Muscle of leg (tissue), 3 donors: ENCODE measurements at regions not wholly inside any gene's neighbourhood (a gene's known extent, or its start where the extent isn't known, plus 50 kb on each side); places are given as distances from the start of the nearest gene placed in this dataset.
"Not testable (repeated sequence)": the region's sequence is repeated elsewhere in the genome, so short reads cannot be mapped to it uniquely, and the experiment has no call there.

Experiments
- DNase-seq: peaks from one replicate; pipeline ENCODE4 v3.0.0; 2013
- H3K27ac ChIP-seq: one replicate; pipeline ENCODE4 v1.5.1; 2013; ENCODE audit warnings: mild to moderate bottlenecking, low read length, control low read depth
- H3K27me3 ChIP-seq: one replicate; pipeline ENCODE4 v1.6.1; 2013; ENCODE audit warnings: low read length; ENCODE audit not compliant: control insufficient read depth, insufficient read depth
- H3K36me3 ChIP-seq: one replicate; pipeline ENCODE4 v1.6.1; 2013; ENCODE audit warnings: low read length; ENCODE audit not compliant: control insufficient read depth, insufficient read depth
- H3K4me1 ChIP-seq: one replicate; pipeline ENCODE4 v1.6.1; 2013; ENCODE audit warnings: low read length; ENCODE audit not compliant: control insufficient read depth, insufficient read depth
- H3K4me3 ChIP-seq: one replicate; pipeline ENCODE4 v1.5.1; 2013; ENCODE audit warnings: low read length, control low read depth
- H3K9me3 ChIP-seq: replicated peaks from 2 replicates; pipeline ENCODE4 v1.6.1; 2013; ENCODE audit warnings: low read depth, low read length; ENCODE audit not compliant: control insufficient read depth
- WGBS: methylation state at CpG from one replicate; pipeline ENCODE4 v1.1.5; 2013; ENCODE audit warnings: missing lambda C conversion rate; ENCODE audit not compliant: insufficient coverage; 5-methylcytosine and 5-hydroxymethylcytosine counted together

DNA sequence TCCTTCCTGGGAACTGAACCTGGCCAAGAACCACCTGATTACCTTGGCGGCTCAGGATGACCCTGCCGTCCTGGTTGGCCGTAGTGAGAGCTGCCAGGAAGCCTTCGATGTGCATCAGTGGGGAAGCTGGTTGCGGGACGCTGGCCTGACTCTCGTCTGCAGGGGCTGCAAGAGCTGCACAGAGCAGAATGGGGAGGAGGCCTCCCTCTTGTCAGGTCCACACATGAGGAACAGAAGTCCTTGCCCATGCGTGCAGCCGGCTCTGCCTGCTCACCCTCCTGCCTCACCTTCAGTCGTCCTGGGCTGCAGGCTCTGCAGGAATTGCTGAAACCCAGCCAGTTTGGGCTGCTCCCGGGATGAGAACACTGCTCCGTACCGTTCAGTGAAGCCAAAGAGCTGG, 182.3 kb downstream of the KLRB1 start:
- DNase-seq, H3K4me3 ChIP-seq, H3K27me3 ChIP-seq, H3K27ac ChIP-seq, H3K4me1 ChIP-seq, H3K9me3 ChIP-seq, H3K36me3 ChIP-seq: not testable (repeated sequence)
- WGBS, result 100% methylated on average over 2 of the region's 13 CpGs

DNA sequence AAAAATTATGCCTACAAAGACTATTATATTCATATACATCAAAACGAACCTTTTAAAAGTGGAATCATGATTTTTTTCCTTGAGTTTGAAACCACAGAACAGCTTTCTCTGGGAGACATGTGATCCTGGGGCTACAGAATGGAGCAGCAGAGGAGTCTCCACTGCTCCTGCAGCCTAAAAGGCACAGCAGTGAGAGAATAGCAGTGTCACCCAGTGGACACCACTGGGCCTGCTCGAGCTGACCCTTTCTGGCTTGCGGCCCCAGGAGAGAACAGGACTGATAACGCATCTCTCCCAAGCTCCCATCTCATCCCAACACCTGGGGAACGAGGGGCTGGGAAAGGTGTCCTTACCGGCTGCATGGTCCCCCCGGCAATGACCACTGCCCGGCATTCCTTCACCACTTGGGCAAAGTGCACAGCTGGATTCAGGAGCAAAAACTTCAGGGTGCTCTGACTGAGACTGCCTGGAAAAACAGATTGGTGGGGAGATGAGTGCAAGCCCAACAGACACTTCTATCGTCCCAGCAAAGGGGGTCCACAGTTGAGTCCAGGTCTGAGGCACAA, 183.5 kb downstream of the KLRB1 start:
- 78% methylated on average over 5 of the region's 9 CpGs for WGBS

DNA sequence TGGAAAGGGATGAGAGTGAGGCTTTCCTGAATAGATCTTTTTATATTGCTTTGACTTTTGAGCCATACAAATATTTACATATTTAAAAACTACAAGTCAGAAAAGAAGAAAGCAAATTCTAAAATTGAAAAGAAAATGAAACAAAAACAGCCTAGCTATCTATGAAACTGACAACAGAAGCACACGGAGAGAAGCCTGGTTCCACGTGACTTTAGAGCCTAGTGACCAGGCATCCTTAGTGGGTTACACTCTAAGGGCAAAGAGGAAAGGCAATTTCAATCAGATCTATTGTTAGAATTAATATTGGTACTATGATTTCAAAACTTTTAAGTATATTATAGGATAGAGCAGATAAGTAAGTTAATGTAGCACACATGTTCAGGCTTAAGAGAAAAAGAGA, 185.0 kb downstream of the KLRB1 start:
- not testable (repeated sequence) for H3K4me1 ChIP-seq, H3K27ac ChIP-seq, H3K27me3 ChIP-seq, H3K36me3 ChIP-seq, H3K9me3 ChIP-seq, H3K4me3 ChIP-seq, DNase-seq
- WGBS, result no CpG with 5 or more reads among the region's 2 CpGs

More for the DNA sequence above, 183.5 kb downstream of the KLRB1 start:
- not testable (repeated sequence) for H3K4me1 ChIP-seq, DNase-seq, H3K27me3 ChIP-seq, H3K4me3 ChIP-seq, H3K36me3 ChIP-seq, H3K27ac ChIP-seq, H3K9me3 ChIP-seq

DNA sequence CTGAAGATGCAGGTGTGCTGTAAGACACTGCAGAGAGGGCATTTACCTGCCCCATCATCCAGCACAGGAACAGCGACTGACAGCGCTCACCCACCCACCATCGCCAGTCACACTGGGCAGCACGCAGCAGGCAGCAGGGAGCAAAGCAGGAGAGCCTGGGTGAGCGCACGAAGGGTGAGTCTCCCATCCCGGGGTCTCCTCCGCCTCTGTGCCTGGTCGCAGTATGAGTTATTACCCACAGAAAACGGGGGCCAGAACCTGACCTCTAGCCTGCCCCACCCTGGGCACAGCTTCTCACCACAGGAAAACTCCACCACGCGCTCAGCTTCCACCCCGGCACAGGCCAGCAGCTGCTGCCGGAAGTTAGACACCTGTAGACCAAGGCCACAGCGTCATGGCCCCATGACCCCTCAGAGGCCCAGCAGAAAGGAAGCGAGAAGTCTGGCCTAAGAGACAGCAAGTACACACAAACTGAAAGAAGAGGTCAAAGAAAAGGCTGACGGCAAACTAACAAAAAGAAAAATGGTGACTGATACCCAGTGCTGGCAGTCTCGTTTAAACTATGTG, 186.1 kb downstream of the KLRB1 start:
- WGBS, result 93% methylated on average over 3 of the region's 18 CpGs
- H3K27ac ChIP-seq, H3K4me1 ChIP-seq, H3K4me3 ChIP-seq, H3K36me3 ChIP-seq, H3K27me3 ChIP-seq, DNase-seq, H3K9me3 ChIP-seq: not testable (repeated sequence)

DNA sequence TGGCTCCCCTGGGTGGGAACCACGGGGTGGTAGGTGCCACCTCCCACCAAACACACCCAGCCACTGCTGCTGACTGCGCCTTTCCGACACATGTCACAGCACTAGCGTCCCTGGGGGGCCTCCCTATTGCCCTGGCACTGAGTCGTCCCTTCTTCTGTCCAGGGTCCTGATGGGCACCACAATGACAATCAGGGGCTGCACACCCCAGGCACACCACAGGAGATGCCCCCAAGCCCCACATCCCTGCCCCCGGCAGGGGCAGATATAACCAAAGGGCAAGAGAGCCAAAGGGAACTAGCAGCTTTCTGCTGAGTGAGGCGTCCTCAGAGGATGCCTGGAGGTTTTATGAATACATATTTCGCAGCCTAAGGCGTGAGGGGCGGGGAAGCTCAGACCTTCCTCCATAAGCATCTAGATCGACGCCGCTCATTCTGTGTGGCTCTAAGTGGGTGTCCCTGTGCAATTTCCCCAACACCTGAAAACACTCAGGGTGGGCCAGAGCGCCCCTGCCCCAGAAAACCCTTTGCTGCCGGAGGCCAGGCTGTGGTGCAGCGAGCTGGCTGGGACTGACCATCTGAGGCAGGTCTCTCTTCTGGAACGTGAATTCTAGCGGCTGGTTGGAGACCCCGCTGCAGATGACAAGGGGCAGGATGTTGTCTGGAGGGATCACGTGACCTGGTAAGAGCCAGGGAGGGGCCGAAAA, 186.7 kb downstream of the KLRB1 start:
- H3K4me1 ChIP-seq, DNase-seq, H3K9me3 ChIP-seq, H3K4me3 ChIP-seq, H3K36me3 ChIP-seq, H3K27ac ChIP-seq, H3K27me3 ChIP-seq: not testable (repeated sequence)
- WGBS, result 80% methylated on average over 1 of the region's 21 CpGs

GRCh38 chr12:9418669-9419041, 189.1 kb downstream of the KLRB1 start:
- H3K27me3 ChIP-seq, H3K4me3 ChIP-seq, H3K27ac ChIP-seq, H3K9me3 ChIP-seq, H3K4me1 ChIP-seq, DNase-seq, H3K36me3 ChIP-seq: not testable (repeated sequence)
- no CpG with 5 or more reads among the region's 14 CpGs for WGBS

DNA sequence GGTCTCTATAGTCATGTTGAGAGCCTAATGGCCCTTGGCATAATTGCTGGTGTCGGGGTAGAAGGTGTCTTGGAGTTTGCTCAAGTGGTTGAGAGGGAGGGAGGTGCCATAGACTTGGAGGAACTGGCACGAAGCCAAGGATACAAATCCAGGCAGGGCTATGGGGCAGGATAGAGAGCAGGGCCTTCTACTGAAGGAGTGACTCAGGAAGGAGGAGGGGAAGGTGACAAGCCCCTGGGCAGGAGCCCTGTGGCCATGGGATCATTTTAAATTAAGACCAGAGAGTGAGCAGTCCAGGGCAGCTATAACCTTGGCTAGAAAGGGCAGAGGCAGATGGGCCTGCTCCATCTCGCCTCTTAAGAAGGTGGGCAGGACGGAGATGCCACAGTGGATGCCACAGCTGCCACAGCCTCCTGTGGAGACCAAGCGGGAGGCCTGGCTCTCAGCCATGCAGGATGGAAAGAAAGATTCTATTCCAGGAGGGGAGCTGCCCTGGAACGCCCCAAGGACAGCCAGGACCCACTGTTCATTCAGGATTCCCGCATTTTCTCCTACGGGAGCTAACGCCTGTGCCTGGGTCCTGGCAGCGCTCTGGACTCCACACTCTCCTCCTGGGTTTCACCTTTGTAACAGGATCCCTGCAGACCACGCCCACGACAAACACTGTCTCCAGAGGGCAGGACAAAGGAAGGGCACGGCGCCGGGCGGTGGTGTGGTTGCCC, 189.6 kb downstream of the KLRB1 start:
- H3K27ac ChIP-seq, H3K4me1 ChIP-seq, DNase-seq, H3K9me3 ChIP-seq, H3K4me3 ChIP-seq, H3K27me3 ChIP-seq, H3K36me3 ChIP-seq: not testable (repeated sequence)
- no CpG with 5 or more reads among the region's 16 CpGs for WGBS

- WGBS, result no CpG with 5 or more reads among the region's 13 CpGs
- not testable (repeated sequence) for H3K36me3 ChIP-seq, H3K27ac ChIP-seq, H3K27me3 ChIP-seq, H3K4me3 ChIP-seq, DNase-seq, H3K4me1 ChIP-seq, H3K9me3 ChIP-seq
These were observed 190.4 kb downstream of the KLRB1 start for GRCh38 chr12:9417341-9417740.

GRCh38 chr12:9416346-9416745, 191.4 kb downstream of the KLRB1 start:
- not testable (repeated sequence) for H3K27me3 ChIP-seq, H3K4me1 ChIP-seq, H3K36me3 ChIP-seq, H3K4me3 ChIP-seq, H3K27ac ChIP-seq, H3K9me3 ChIP-seq, DNase-seq
- WGBS, result no CpG with 5 or more reads among the region's 8 CpGs

DNA sequence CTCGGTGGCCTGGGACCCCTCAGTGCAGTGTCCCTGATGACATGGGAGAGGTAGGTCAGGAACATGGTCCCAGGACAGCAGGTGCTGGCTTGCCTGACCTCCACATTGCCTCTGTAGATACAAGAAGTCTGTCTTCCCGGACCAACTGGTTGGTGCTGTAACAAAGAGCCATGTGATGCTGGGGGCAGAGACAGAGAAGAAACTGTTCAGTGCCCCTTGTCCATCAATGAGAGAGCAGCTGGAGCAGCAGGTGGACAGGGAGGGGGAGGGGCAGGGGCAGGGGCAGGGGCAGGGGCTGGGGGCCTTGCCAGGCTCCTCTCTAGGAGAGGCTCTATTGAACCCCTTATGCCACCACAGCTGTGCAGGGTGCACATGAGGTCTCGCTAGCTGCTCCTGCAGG, 191.8 kb downstream of the KLRB1 start:
- no CpG with 5 or more reads among the region's 3 CpGs for WGBS
- not testable (repeated sequence) for H3K36me3 ChIP-seq, H3K27me3 ChIP-seq, H3K9me3 ChIP-seq, H3K4me1 ChIP-seq, H3K27ac ChIP-seq, H3K4me3 ChIP-seq
- peak; percentile 62 for DNase-seq
